Spleen (tissue), 3 donors: ENCODE measurements at regions not wholly inside any gene's neighbourhood (a gene's known extent, or its start where the extent isn't known, plus 50 kb on each side); places are given as distances from the start of the nearest gene placed in this dataset.

Source experiments
- POLR2A ChIP-seq, 3 donors: fragments of 450-650 bp; IDR thresholded peaks; one replicate each; pipeline ENCODE4 v1.5.1; 2017; ENCODE audit warnings: antibody characterized with exemption in 3 of 3, mild to moderate bottlenecking in 1 of 3
- POLR2AphosphoS5 ChIP-seq, 3 donors: sonication (generic); formaldehyde crosslinking; IDR thresholded peaks; one replicate each; pipeline ENCODE4 v1.5.1; 2017; ENCODE audit warnings: antibody characterized with exemption in 3 of 3

GRCh38 chr3:30206051-30206450, 400.4 kb upstream of the TGFBR2 start:
- no peak for TF ChIP-seq POLR2A (IDR thresholded peaks at IDR 0.05)
- TF ChIP-seq POLR2AphosphoS5 (IDR thresholded peaks at IDR 0.05): no peak
